Pancreas (tissue), 10 donors: ENCODE measurements at regions not wholly inside any gene's neighbourhood (a gene's known extent, or its start where the extent isn't known, plus 50 kb on each side); places are given as distances from the start of the nearest gene placed in this dataset.

Experiments
- ATAC-seq, 4 donors: fragments of 200-7000 bp; cut with Tn5 transposase; one replicate each; pipeline versions ENCODE4 v1.8.0 to v1.9.1; 2020; ENCODE audit warnings: mild to moderate bottlenecking in 4 of 4, moderate library complexity in 4 of 4
- DNase-seq, 6 donors: peaks; one replicate each; pipeline ENCODE4 v3.0.0-alpha.2; 2020
- FAIRE-seq: peaks from 2 replicates; lab custom pipeline; 2012; peaks lifted over from hg19 to GRCh38; lab: Jason Lieb, UNC
- H3K27ac ChIP-seq, 4 donors: fragments of 200-600 bp; sonication (generic); 1 replicate in 3 of 4; 2 replicates in 1 of 4; pipeline versions ENCODE4 v1.5.0 to v1.8.0; 2020
- H3K27me3 ChIP-seq, 4 donors: fragments of 200-600 bp; one replicate each; pipeline ENCODE4 v1.8.0; 2021
- H3K36me3 ChIP-seq, 3 donors: fragments of 200-600 bp; sonication (generic) in 1 of 3; one replicate each; pipeline versions ENCODE4 v1.5.0 to v1.8.0; 2020 to 2021
- H3K4me1 ChIP-seq, 3 donors: fragments of 200-600 bp; one replicate each; pipeline ENCODE4 v1.8.0; 2021
- H3K4me3 ChIP-seq, 4 donors: fragments of 200-600 bp; sonication (generic) in 2 of 4; one replicate each; pipeline versions ENCODE4 v1.5.0 to v1.8.0; 2020 to 2021
- H3K9me3 ChIP-seq, 4 donors: fragments of 200-600 bp; one replicate each; pipeline ENCODE4 v1.8.0; 2021
- WGBS, 2 donors: extraction: QIAGEN DNeasy Blood & Tissue Kit; methylation state at CpG; one replicate each; pipeline ENCODE4 v1.1.7; 2013; 5-methylcytosine and 5-hydroxymethylcytosine counted together
- intact Hi-C, 3 donors: fragments of 100-400 bp; cut with DNase I; formaldehyde crosslinking; loops; one replicate each; pipeline versions ENCODE4 v1.11.1 to v1.14.2; 2022
- TF ChIP-seq, protein P1 (sequence below), 4 donors: fragments of 200-600 bp; sonication (generic) in 3 of 4; IDR thresholded peaks; one replicate each; pipeline versions ENCODE4 v1.5.0 to v1.8.0; 2021; ENCODE audit warnings: antibody characterized with exemption in 4 of 4
- donor health status: healthy with polysubstance abuse.
- donor health status: DM: no; HTN: no; CAD: no; lungs with moderate emphysema.
- donor health status: DM: no; HTN: no; CAD: no.
- donor health status: control.
- donor health status: control.
- donor health status: Bipolar disorder and iron deficiency.
- donor health status: DM: yes; HTN: yes; CAD: no.
- donor health status: DM: no; HTN: no; CAD: no.
- donor health status: DM: no; HTN: no; CAD: no.
- donor health status: DM: yes; HTN: yes; CAD: no.

DNA sequence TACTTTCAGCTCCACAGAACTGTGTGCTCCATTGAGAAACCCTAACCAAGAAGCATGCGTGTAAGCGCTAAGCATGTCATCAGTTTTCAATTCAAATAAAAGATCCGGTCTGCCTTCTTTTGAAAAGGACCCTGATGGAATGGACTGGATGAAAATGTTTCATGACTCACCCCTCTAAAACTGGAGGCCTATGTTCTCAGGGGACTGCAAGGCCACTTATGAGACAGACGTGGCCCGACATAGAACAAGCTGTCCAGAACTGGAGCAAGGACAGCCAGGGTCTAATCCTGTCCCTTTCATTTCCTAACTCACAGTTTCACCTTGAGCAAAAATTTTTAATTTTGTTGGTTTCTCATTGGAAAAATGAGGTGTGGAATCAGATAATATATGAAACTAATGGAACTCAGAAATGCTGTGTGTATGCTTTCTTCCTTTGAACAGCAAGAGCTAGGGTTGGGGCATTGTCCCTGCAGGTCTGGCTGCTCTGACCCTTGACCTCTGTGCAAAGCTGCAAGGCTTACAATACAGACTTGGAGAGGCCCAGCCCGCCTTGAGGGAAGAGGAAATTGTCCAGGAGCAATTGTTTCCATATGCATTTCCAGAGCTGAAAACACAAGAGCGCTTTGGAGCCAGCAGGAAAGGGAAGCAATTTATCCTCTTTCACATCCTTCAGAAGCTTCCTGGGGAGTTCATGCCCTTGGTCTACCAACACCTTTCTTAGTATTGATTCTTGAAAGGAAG is 553.4 kb upstream of the KLF12 start:
- FAIRE-seq: no peak
- Histone ChIP-seq H3K4me1 (no peaks in the 10 kb centered on the region), H3K36me3 (no peaks in the 10 kb centered on the region), H3K27me3 (no peaks in the 10 kb centered on the region), H3K9me3 (no peaks in the 10 kb centered on the region), H3K4me3 (no peak overlapping the region), H3K27ac (no peak overlapping the region)
- intact Hi-C loops: no loop called here
- TF ChIP-seq, protein P1, sequence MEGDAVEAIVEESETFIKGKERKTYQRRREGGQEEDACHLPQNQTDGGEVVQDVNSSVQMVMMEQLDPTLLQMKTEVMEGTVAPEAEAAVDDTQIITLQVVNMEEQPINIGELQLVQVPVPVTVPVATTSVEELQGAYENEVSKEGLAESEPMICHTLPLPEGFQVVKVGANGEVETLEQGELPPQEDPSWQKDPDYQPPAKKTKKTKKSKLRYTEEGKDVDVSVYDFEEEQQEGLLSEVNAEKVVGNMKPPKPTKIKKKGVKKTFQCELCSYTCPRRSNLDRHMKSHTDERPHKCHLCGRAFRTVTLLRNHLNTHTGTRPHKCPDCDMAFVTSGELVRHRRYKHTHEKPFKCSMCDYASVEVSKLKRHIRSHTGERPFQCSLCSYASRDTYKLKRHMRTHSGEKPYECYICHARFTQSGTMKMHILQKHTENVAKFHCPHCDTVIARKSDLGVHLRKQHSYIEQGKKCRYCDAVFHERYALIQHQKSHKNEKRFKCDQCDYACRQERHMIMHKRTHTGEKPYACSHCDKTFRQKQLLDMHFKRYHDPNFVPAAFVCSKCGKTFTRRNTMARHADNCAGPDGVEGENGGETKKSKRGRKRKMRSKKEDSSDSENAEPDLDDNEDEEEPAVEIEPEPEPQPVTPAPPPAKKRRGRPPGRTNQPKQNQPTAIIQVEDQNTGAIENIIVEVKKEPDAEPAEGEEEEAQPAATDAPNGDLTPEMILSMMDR (IDR thresholded peaks at IDR 0.05): no peak
- DNase-seq: no peak
- ATAC-seq: no peak
- WGBS, 2 donors: 54 to 69% methylated on average over 7 of the region's 7 CpGs

DNA sequence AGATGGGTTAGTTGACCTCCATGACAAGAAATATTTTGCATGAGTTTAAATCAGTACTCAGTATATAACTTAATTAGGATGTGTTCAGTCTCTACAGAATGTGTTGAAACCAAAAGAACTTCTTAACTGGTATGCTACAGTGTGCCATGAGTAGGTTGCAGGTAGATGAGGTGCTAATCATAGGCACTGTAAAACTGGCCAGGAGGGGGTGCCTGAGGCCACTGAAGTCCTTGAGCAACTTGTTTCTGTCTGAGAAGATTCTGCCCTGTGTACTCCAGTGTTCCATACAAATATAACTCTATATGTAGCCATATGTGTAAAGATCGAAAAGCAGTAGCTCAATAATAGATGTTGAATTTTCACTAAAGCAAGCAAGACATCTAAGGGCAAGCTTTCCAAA is 549.2 kb upstream of the KLF12 start:
- 86 to 93% methylated on average over 1 of the region's 1 CpG for WGBS, 2 donors
- Histone ChIP-seq H3K36me3 (no peaks in the 10 kb centered on the region), H3K9me3 (no peaks in the 10 kb centered on the region), H3K4me3 (no peak overlapping the region), H3K27me3 (no peaks in the 10 kb centered on the region), H3K27ac (no peak overlapping the region), H3K4me1 (no peaks in the 10 kb centered on the region)
- no peak for ATAC-seq
- no peak for DNase-seq
- no peak for FAIRE-seq
- intact Hi-C loops: no loop called here
- TF ChIP-seq, protein P1 (IDR thresholded peaks at IDR 0.05): no peak

DNA sequence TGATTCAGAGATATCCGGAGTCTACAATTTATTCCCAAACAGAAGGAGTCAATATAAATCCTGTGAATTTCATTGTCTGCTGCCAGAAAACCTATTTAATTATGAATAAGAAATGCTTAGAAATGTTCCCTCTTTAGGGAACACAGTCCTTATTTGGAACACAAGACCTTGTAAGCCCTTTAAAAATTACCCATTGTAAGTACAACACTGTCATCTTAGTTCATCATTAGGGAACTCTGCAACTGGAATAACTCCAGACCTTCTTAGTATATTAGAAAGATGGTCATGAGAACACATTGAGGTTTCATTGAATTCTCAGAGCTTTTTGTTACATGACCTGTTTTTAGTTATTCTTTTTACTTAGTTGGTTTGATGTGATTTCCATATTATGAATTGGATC is 548.5 kb upstream of the KLF12 start:
- Histone ChIP-seq H3K9me3 (no peaks in the 10 kb centered on the region), H3K4me1 (no peaks in the 10 kb centered on the region), H3K27ac (no peak overlapping the region), H3K27me3 (no peaks in the 10 kb centered on the region), H3K36me3 (no peaks in the 10 kb centered on the region), H3K4me3 (no peak overlapping the region)
- TF ChIP-seq, protein P1 (IDR thresholded peaks at IDR 0.05): no peak
- intact Hi-C loops: no loop called here
- WGBS, 2 donors: 76 to 96% methylated on average over 1 of the region's 1 CpG
- FAIRE-seq (no peak), DNase-seq (no peak), ATAC-seq (no peak)

DNA sequence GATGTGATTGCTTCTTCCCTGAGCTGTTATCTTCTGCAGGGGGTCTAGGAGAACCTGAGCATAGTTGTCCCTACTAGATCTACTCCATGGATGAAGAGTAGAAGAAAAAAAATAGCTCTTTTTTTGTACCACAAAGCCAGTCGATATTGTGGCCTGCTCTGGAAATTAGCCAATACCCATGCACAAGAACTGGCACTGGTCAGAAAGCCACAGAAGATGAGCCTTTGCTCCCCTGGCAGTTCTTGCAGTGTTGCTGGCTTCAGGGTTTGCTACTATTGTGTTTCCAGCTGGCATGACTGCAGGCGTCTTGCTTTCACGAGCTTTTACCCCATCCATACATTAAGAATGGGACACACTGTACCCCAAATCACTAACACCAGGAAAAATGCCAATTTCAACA is 547.7 kb upstream of the KLF12 start:
- Histone ChIP-seq H3K27me3 (no peaks in the 10 kb centered on the region), H3K27ac (no peak overlapping the region), H3K9me3 (no peaks in the 10 kb centered on the region), H3K36me3 (no peaks in the 10 kb centered on the region), H3K4me3 (no peak overlapping the region), H3K4me1 (no peaks in the 10 kb centered on the region)
- 69 to 79% methylated on average over 3 of the region's 3 CpGs for WGBS, 2 donors
- ATAC-seq (no peak), DNase-seq (no peak), FAIRE-seq (no peak)
- TF ChIP-seq, protein P1 (IDR thresholded peaks at IDR 0.05): no peak
- intact Hi-C loops: no loop called here

DNA sequence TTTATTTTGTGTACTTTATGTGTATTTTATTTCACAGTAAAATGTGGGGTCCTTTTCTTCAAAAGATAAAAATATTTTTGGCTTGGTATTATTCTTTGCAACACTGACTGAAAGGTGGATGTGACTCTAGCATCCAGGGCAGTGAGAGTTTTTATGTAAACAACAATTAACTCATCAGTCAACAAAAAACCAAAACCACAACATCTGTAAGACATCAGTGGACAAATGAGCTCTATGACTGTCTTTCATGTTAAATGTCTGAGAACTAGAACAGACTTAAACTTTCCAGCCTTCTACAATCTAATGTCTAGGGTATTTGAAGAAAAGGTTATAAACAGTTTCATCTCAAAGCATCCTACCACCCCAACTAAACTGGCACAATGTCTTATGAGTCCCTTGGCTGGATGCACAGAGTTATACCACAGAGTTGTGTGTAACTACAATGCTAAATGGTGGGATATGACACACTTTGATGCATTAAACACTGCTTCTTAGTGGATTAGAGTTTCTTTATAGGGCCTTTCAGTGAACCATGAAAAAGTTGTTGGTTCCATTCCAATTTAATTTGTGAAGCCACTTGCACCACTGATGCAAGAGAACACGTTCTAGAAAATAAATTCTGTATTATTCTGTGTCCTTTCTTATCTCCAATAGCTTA is 544.2 kb upstream of the KLF12 start:
- intact Hi-C loops: no loop called here
- H3K36me3 ChIP-seq: no peaks in the 10 kb centered on the region
- H3K4me1 ChIP-seq: no peaks in the 10 kb centered on the region
- H3K27ac ChIP-seq: no peak overlapping the region
- FAIRE-seq (no peak), DNase-seq (no peak), ATAC-seq (no peak)
- TF ChIP-seq, protein P1 (IDR thresholded peaks at IDR 0.05): no peak
- H3K27me3 ChIP-seq: no peaks in the 10 kb centered on the region
- H3K9me3 ChIP-seq: no peaks in the 10 kb centered on the region
- WGBS, 2 donors: 21 to 29% methylated on average over 1 of the region's 1 CpG
- no peak overlapping the region for H3K4me3 ChIP-seq
